ENCODE measurements at regions not wholly inside any gene's neighbourhood (a gene's known extent, or its start where the extent isn't known, plus 50 kb on each side); places are given as distances from the start of the nearest gene placed in this dataset.

DNA sequence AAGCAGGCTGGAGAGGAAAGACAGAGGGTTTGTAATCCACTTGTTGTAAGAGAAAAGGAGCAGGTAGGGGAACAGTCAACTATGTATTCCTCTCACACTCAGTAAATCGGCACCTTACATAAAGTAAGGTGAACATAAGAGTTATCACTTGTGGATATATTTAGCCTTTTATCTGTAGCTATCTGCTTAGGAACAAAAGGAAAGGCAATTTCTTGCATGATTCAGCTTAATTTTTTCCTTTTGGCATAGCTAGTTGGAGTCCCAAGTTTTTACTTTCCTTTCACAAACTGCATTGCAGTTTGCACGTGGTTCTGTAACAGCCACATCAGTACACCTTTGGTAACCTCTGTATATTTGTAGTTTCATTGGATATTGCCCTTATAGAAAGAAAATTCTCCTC lies 250.9 kb upstream of the PIK3R1 start:
- ChIA-PET POLR2A (ENCODE audit: unreplicated experiment) (no interaction called here), CTCF (no interaction called here)
- Histone ChIP-seq H3K36me3 (ENCODE audit: low read depth) (no peaks in the 10 kb centered on the region), H3K9me2 (ENCODE audit: insufficient read depth) (no peaks in the 10 kb centered on the region), H2AFZ (no peak overlapping the region), H3K4me1 (replicated peaks; ENCODE audit: insufficient read depth) (peaks cover 9% of the 10 kb centered on the region; the same call in 1 of the 2 replicates), H3K27me3 (ENCODE audit: insufficient read depth, low read depth) (no peaks in the 10 kb centered on the region), H3K4me3 (no peak overlapping the region), H3K79me2 (ENCODE audit: low read depth) (no peaks in the 10 kb centered on the region), H3K9me3 (ENCODE audit: insufficient read depth, low read depth) (no peaks in the 10 kb centered on the region), H3F3A (ENCODE audit: insufficient read depth, low read depth) (no peaks in the 10 kb centered on the region), H3K27ac (no peak overlapping the region), H4K20me1 (ENCODE audit: insufficient read depth) (no peaks in the 10 kb centered on the region), H3K4me2 (peak overlapping the region; percentile 31)
- TF ChIP-seq EZH2 (IDR thresholded peaks at IDR 0.05; ENCODE audit: low read depth), result no peak
- no peak for TF ChIP-seq CTCF (conservative IDR thresholded peaks at IDR 0.05)
- intact Hi-C loops (cut with micrococcal nuclease; ENCODE audit: unreplicated experiment), result no loop called here
- DNase-seq, result no peak
- no TSS peak for BruUV-seq (replicated peaks)

DNA sequence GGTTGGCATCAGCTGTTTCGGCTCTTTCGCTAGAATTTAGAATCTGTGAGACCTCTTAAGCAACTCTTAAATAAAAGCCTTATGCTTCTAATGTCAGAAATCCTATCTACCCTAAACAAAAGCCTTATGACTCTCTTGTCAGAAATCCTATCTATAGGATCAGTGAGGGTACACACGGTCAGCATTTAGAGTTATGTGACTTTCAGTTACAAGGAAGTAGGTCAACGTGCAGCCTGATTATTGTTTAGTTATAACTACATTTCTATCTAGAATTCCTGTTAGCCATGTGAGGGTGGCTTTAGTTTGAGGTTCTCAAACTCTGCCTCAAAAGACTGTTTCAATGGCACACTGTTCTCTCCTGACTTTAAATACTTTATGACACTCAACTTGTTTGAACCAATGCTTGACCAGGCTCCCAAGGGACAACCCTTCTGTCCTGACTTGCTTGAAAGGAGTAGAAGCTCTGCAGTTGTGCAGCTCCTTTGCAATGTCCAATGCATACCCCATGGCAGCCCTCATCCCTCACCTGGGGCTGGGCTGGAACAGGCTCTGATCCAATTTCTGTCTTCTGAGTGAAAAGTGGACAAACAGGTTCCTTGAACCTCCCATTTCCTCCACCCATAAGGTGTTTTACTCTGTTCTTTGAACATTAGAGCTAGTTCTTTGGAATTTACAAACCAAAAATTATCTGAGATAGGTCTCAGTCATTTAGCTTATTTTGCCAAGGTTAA lies 251.6 kb upstream of the PIK3R1 start:
- POLR2A ChIA-PET (ENCODE audit: unreplicated experiment), result interaction anchor here (0.5 kb wide), 1 partner anchor 251 kb away, joined by 19 read pairs; the partner anchor contains the start of gene PIK3R1
- Histone ChIP-seq H3K36me3 (ENCODE audit: low read depth) (no peaks in the 10 kb centered on the region), H3K9me3 (ENCODE audit: insufficient read depth, low read depth) (no peaks in the 10 kb centered on the region), H2AFZ (no peak overlapping the region), H3K4me3 (no peak overlapping the region), H3K4me2 (peak overlapping the region; percentile 31), H3K79me2 (ENCODE audit: low read depth) (no peaks in the 10 kb centered on the region), H4K20me1 (ENCODE audit: insufficient read depth) (no peaks in the 10 kb centered on the region), H3F3A (ENCODE audit: insufficient read depth, low read depth) (no peaks in the 10 kb centered on the region), H3K4me1 (replicated peaks; ENCODE audit: insufficient read depth) (peaks cover 9% of the 10 kb centered on the region; the same call in 1 of the 2 replicates), H3K27me3 (ENCODE audit: insufficient read depth, low read depth) (no peaks in the 10 kb centered on the region), H3K27ac (no peak overlapping the region), H3K9me2 (ENCODE audit: insufficient read depth) (no peaks in the 10 kb centered on the region)
- intact Hi-C loops (cut with micrococcal nuclease; ENCODE audit: unreplicated experiment), result no loop called here
- TF ChIP-seq EZH2 (IDR thresholded peaks at IDR 0.05; ENCODE audit: low read depth) (no peak), CTCF (conservative IDR thresholded peaks at IDR 0.05) (no peak)
- DNase-seq, result peak in 1 of 2 experiments; percentile 23
- CTCF ChIA-PET, result interaction anchor here (0.7 kb wide), 1 partner anchor 1371 kb away, joined by 3 read pairs; no protein-coding TSS in a partner anchor
- no TSS peak for BruUV-seq (replicated peaks)

- no peaks in the 10 kb centered on the region for H3K27me3 ChIP-seq (ENCODE audit: insufficient read depth, low read depth)
- POLR2A ChIA-PET (ENCODE audit: unreplicated experiment), result no interaction called here
- H4K20me1 ChIP-seq (ENCODE audit: insufficient read depth), result no peaks in the 10 kb centered on the region
- no peaks in the 10 kb centered on the region for H3F3A ChIP-seq (ENCODE audit: insufficient read depth, low read depth)
- no peaks in the 10 kb centered on the region for H3K9me3 ChIP-seq (ENCODE audit: insufficient read depth, low read depth)
- no peaks in the 10 kb centered on the region for H3K9me2 ChIP-seq (ENCODE audit: insufficient read depth)
- intact Hi-C loops (cut with micrococcal nuclease; ENCODE audit: unreplicated experiment), result no loop called here
- no peak overlapping the region for H3K4me3 ChIP-seq
- peaks cover 9% of the 10 kb centered on the region; the same call in 1 of the 2 replicates for H3K4me1 ChIP-seq (replicated peaks; ENCODE audit: insufficient read depth)
- H3K79me2 ChIP-seq (ENCODE audit: low read depth), result no peaks in the 10 kb centered on the region
- DNase-seq, result no peak
- no TSS peak for BruUV-seq (replicated peaks)
- CTCF ChIA-PET, result no interaction called here
- H3K36me3 ChIP-seq (ENCODE audit: low read depth), result no peaks in the 10 kb centered on the region
- no peak overlapping the region for H3K27ac ChIP-seq
- H2AFZ ChIP-seq, result no peak overlapping the region
- no peak overlapping the region for H3K4me2 ChIP-seq
- TF ChIP-seq EZH2 (IDR thresholded peaks at IDR 0.05; ENCODE audit: low read depth) (no peak), CTCF (conservative IDR thresholded peaks at IDR 0.05) (no peak)
Observed at GRCh38 chr5:67960939-67961338, 254.6 kb upstream of the PIK3R1 start.
